ENCODE measurements at regions not wholly inside any gene's neighbourhood (a gene's known extent, or its start where the extent isn't known, plus 50 kb on each side); places are given as distances from the start of the nearest gene placed in this dataset.

DNA sequence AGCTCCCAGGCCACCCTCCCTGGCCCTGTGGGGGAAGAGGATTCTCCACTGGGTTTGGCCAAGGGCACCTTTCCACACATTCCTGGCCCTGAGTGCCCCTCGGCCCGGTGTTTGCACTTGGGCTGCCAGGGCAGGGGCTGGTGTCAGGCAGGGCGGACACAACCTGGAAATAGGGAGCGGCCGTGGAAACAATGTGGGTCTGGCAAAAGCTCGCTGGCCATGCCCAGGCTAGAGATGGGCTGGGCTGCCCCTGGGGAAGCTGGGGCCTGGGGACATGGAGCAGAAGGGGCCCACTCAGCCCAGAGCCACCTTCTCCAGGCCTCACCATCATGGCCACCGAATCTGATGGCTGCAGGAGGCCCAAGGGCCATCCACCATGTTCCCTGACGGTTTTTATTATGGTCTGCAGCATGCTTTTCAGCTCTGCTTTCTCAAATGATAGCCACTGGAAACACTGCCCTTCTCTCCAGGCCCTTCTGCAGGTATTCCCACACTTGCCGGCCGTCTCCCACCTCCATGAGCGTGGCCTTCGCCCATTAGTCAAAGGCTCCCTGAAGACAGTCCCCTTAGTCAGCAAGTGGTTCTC is 275.1 kb downstream of the CYP26B1 start:
- no peaks in the 10 kb centered on the region for H3K9me3 ChIP-seq (replicated peaks; ENCODE audit: insufficient read depth, low read length)
- no peaks in the 10 kb centered on the region for H3K4me1 ChIP-seq (ENCODE audit: low read length)
- TF ChIP-seq, protein P1, sequence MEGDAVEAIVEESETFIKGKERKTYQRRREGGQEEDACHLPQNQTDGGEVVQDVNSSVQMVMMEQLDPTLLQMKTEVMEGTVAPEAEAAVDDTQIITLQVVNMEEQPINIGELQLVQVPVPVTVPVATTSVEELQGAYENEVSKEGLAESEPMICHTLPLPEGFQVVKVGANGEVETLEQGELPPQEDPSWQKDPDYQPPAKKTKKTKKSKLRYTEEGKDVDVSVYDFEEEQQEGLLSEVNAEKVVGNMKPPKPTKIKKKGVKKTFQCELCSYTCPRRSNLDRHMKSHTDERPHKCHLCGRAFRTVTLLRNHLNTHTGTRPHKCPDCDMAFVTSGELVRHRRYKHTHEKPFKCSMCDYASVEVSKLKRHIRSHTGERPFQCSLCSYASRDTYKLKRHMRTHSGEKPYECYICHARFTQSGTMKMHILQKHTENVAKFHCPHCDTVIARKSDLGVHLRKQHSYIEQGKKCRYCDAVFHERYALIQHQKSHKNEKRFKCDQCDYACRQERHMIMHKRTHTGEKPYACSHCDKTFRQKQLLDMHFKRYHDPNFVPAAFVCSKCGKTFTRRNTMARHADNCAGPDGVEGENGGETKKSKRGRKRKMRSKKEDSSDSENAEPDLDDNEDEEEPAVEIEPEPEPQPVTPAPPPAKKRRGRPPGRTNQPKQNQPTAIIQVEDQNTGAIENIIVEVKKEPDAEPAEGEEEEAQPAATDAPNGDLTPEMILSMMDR (IDR thresholded peaks at IDR 0.05; ENCODE audit: low read length): no peak
- no peak overlapping the region for H2AFZ ChIP-seq (ENCODE audit: low read length)
- H3K27ac ChIP-seq (ENCODE audit: low read length): no peak overlapping the region
- no peaks in the 10 kb centered on the region for H3K9me2 ChIP-seq (replicated peaks; ENCODE audit: insufficient read depth, low read length)
- H3K4me2 ChIP-seq (ENCODE audit: low read depth, low read length): no peak overlapping the region
- H3K9ac ChIP-seq (ENCODE audit: low read length): no peak overlapping the region
- no peak overlapping the region for H3K4me3 ChIP-seq (ENCODE audit: low read length)
- no peaks in the 10 kb centered on the region for H3K36me3 ChIP-seq (replicated peaks; ENCODE audit: insufficient read depth, low read length)
- H3F3A ChIP-seq (ENCODE audit: insufficient read depth, low read length): no peaks in the 10 kb centered on the region
- DNase-seq: no peak
- no peaks in the 10 kb centered on the region for H3K79me2 ChIP-seq (ENCODE audit: low read length)
- H4K20me1 ChIP-seq (ENCODE audit: insufficient read depth, low read length): no peaks in the 10 kb centered on the region
- no peaks in the 10 kb centered on the region for H3K27me3 ChIP-seq (replicated peaks; ENCODE audit: insufficient read depth, low read length)

DNA sequence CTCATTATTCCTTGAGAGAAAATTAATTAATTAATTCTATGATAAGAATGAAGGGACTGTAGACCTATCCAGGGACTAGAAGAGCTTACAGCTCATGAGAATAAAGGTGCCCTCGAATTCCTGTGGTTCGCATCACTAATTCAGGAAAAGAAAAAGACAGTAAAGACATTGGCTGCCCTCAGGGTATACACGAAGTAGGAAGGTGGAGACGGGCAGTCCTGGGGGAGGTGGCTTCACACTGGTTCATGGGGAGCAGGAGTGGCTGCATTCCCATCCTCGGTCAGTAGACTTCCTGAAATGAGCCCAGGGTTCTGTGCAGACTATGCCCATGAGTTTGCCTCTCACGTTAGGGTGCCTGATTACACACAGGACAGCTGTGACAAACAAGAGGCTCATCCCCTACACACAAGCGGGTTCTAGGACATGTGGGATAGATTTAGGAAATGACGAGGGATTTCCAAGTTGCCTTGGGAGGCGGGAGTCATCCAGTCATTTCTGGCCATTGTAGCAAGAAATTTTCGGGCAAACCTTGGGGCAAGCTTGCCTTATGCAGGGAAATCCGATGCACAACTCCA is 282.2 kb downstream of the CYP26B1 start:
- Histone ChIP-seq H4K20me1 (ENCODE audit: insufficient read depth, low read length) (no peaks in the 10 kb centered on the region), H3K27me3 (replicated peaks; ENCODE audit: insufficient read depth, low read length) (no peaks in the 10 kb centered on the region), H2AFZ (ENCODE audit: low read length) (no peak overlapping the region), H3K9me2 (replicated peaks; ENCODE audit: insufficient read depth, low read length) (no peaks in the 10 kb centered on the region), H3K27ac (ENCODE audit: low read length) (no peak overlapping the region), H3K79me2 (ENCODE audit: low read length) (no peaks in the 10 kb centered on the region), H3F3A (ENCODE audit: insufficient read depth, low read length) (no peaks in the 10 kb centered on the region), H3K4me1 (ENCODE audit: low read length) (no peaks in the 10 kb centered on the region), H3K4me2 (ENCODE audit: low read depth, low read length) (no peak overlapping the region), H3K4me3 (ENCODE audit: low read length) (no peak overlapping the region), H3K9me3 (replicated peaks; ENCODE audit: insufficient read depth, low read length) (no peaks in the 10 kb centered on the region), H3K36me3 (replicated peaks; ENCODE audit: insufficient read depth, low read length) (no peaks in the 10 kb centered on the region), H3K9ac (ENCODE audit: low read length) (no peak overlapping the region)
- DNase-seq: no peak
- TF ChIP-seq, protein P1 (IDR thresholded peaks at IDR 0.05; ENCODE audit: low read length): no peak
- TF ChIP-seq EZH2 (optimal IDR thresholded peaks at IDR 0.05; ENCODE audit: low read depth, low read length) (no peak), EZH2phosphoT487 (IDR thresholded peaks at IDR 0.05; ENCODE audit: low read length) (no peak)

DNA sequence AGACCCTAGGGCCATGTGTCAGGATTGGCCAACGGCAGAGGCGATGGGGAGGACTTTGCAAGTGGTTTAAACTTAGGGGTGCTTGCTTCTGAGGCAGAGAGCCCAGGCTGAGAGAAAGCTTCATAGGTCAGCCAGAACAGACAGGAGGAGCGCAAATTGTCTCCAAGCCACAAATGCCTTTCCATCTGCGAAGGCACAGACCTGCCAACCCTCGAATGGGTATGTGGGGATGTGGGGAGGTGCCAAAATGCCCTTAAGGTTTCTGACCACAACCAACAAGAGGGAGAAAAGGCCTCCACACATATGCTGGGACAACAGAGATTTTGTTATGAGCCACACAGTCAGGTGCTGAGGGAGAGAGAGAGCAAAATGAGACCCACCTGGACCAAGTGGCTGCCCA is 283.6 kb downstream of the CYP26B1 start:
- TF ChIP-seq EZH2 (optimal IDR thresholded peaks at IDR 0.05; ENCODE audit: low read depth, low read length) (no peak), EZH2phosphoT487 (IDR thresholded peaks at IDR 0.05; ENCODE audit: low read length) (no peak)
- TF ChIP-seq, protein P1 (IDR thresholded peaks at IDR 0.05; ENCODE audit: low read length): no peak
- H3K4me1 ChIP-seq (ENCODE audit: low read length): no peaks in the 10 kb centered on the region
- H3K27ac ChIP-seq (ENCODE audit: low read length): no peak overlapping the region
- no peaks in the 10 kb centered on the region for H4K20me1 ChIP-seq (ENCODE audit: insufficient read depth, low read length)
- H3K36me3 ChIP-seq (replicated peaks; ENCODE audit: insufficient read depth, low read length): no peaks in the 10 kb centered on the region
- no peaks in the 10 kb centered on the region for H3K27me3 ChIP-seq (replicated peaks; ENCODE audit: insufficient read depth, low read length)
- H3F3A ChIP-seq (ENCODE audit: insufficient read depth, low read length): no peaks in the 10 kb centered on the region
- no peak overlapping the region for H3K4me2 ChIP-seq (ENCODE audit: low read depth, low read length)
- no peaks in the 10 kb centered on the region for H3K9me2 ChIP-seq (replicated peaks; ENCODE audit: insufficient read depth, low read length)
- H3K79me2 ChIP-seq (ENCODE audit: low read length): no peaks in the 10 kb centered on the region
- H3K9me3 ChIP-seq (replicated peaks; ENCODE audit: insufficient read depth, low read length): no peaks in the 10 kb centered on the region
- H2AFZ ChIP-seq (ENCODE audit: low read length): no peak overlapping the region
- no peak for DNase-seq
- H3K9ac ChIP-seq (ENCODE audit: low read length): no peak overlapping the region
- no peak overlapping the region for H3K4me3 ChIP-seq (ENCODE audit: low read length)

Data from MM.1S (cell line).